H1 (cell line): ENCODE measurements at regions not wholly inside any gene's neighbourhood (a gene's known extent, or its start where the extent isn't known, plus 50 kb on each side); places are given as distances from the start of the nearest gene placed in this dataset.

Source experiments
- ATF2 ChIP-seq: IDR thresholded peaks from 2 replicates; pipeline ENCODE4 v1.6.1; 2012; ENCODE audit warnings: low read length, inconsistent platforms
- BACH1 ChIP-seq: IDR thresholded peaks from 2 replicates; pipeline ENCODE4 v1.6.1; 2012; ENCODE audit warnings: low read length, improper control_type of control experiment
- CTBP2 ChIP-seq: IDR thresholded peaks from 2 replicates; pipeline ENCODE4 v1.7.0; 2011; ENCODE audit warnings: borderline replicate concordance, mild to moderate bottlenecking, moderate library complexity, mixed read lengths, low read length; ENCODE audit not compliant: insufficient read depth, insufficient read length
- KDM5A ChIP-seq: fragments of 200-600 bp; IDR thresholded peaks from 2 replicates; pipeline ENCODE4 v1.7.1; 2012; ENCODE audit warnings: mild to moderate bottlenecking, low read length, inconsistent platforms, mixed read lengths
- RBBP5 ChIP-seq: IDR thresholded peaks from 2 replicates; pipeline ENCODE4 v1.7.1; 2012; ENCODE audit warnings: low read depth, mild to moderate bottlenecking, inconsistent platforms, low read length, moderate library complexity, borderline replicate concordance
- RNF2 ChIP-seq: fragments of 200-900, 300-1000 bp; sonication (generic); IDR thresholded peaks from 2 replicates; pipeline ENCODE4 v1.7.1; 2016; ENCODE audit warnings: borderline replicate concordance, low read depth, mild to moderate bottlenecking, antibody characterized with exemption, low read length; ENCODE audit not compliant: poor library complexity, severe bottlenecking; ENCODE audit errors: missing control alignments
- SIX5 ChIP-seq: IDR thresholded peaks from 2 replicates; pipeline ENCODE4 v1.6.1; 2011; ENCODE audit warnings: mild to moderate bottlenecking, low read depth, low read length

GRCh38 chr21:19792004-19792403 is 1206.2 kb upstream of the NCAM2 start (continued):
- TF ChIP-seq ATF2, result no peak
- no peak for TF ChIP-seq RBBP5
- TF ChIP-seq RNF2, result no peak
- no peak for TF ChIP-seq KDM5A
- TF ChIP-seq CTBP2, result no peak
- TF ChIP-seq SIX5, result no peak
- TF ChIP-seq BACH1, result no peak
- TF ChIP-seq, all 59 proteins: peak for 0
